CD14-positive monocyte (primary cell): ENCODE measurements at regions not wholly inside any gene's neighbourhood (a gene's known extent, or its start where the extent isn't known, plus 50 kb on each side); places are given as distances from the start of the nearest gene placed in this dataset.
A peak's percentile ranks its signal among the peaks of the same experiment; 100 is the strongest.

Experiments
- DNase-seq, 3 donors: peaks; one replicate each; pipeline ENCODE4 v3.0.0-alpha.2; 2011 to 2022
- H2AFZ ChIP-seq: 2 replicates; pipeline ENCODE4 v1.6.0; 2012; ENCODE audit warnings: mild to moderate bottlenecking, low read depth, low read length, inconsistent platforms; ENCODE audit not compliant: insufficient read depth, poor library complexity, severe bottlenecking
- H3K27ac ChIP-seq, 2 donors: 1 replicate in 1 of 2; 2 replicates in 1 of 2; pipeline ENCODE4 v1.5.1; 2012 to 2013; ENCODE audit warnings: low read length in 2 of 2, control low read depth in 1 of 2, inconsistent platforms in 1 of 2, low read depth in 1 of 2, mild to moderate bottlenecking in 1 of 2
- H3K27me3 ChIP-seq, 2 donors: one replicate each; pipeline versions ENCODE4 v1.6.0 to v1.6.1; 2011 to 2013; ENCODE audit warnings: low read length in 2 of 2; ENCODE audit not compliant: control insufficient read depth in 2 of 2, insufficient read depth in 2 of 2
- H3K36me3 ChIP-seq, 2 donors: replicated peaks in 1 of 2; 1 replicate in 1 of 2; 2 replicates in 1 of 2; pipeline versions ENCODE4 v1.5.1 to v1.6.1; 2012 to 2013; ENCODE audit warnings: low read length in 2 of 2, control low read depth in 1 of 2, inconsistent platforms in 1 of 2, mild to moderate bottlenecking in 1 of 2; ENCODE audit not compliant: insufficient read depth in 2 of 2, control insufficient read depth in 1 of 2
- H3K4me1 ChIP-seq, 2 donors: 1 replicate in 1 of 2; 2 replicates in 1 of 2; pipeline versions ENCODE4 v1.5.1 to v1.6.1; 2012 to 2013; ENCODE audit warnings: low read length in 2 of 2, control low read depth in 1 of 2, inconsistent platforms in 1 of 2, mild to moderate bottlenecking in 1 of 2, moderate library complexity in 1 of 2; ENCODE audit not compliant: insufficient read depth in 2 of 2, control insufficient read depth in 1 of 2
- H3K4me2 ChIP-seq: replicated peaks from 2 replicates; pipeline ENCODE3; 2012; ENCODE audit warnings: low read length, moderate library complexity, mild to moderate bottlenecking; ENCODE audit not compliant: poor library complexity, severe bottlenecking; ENCODE audit errors: extremely low read depth
- H3K4me3 ChIP-seq, 3 experiments: fragments of 200-600 bp in 1 of 3; sonication (generic) in 1 of 3; replicated peaks in 1 of 3; 1 replicate in 2 of 3; 2 replicates in 1 of 3; pipeline ENCODE4 v1.5.1; 2011 to 2013; ENCODE audit warnings: low read length in 3 of 3, mild to moderate bottlenecking in 3 of 3, control low read depth in 2 of 3, low read depth in 2 of 3, inconsistent platforms in 1 of 3, moderate library complexity in 1 of 3
- H3K79me2 ChIP-seq: 2 replicates; pipeline ENCODE4 v1.6.0; 2012; ENCODE audit warnings: mild to moderate bottlenecking, control low read depth, inconsistent platforms, low read length, moderate library complexity; ENCODE audit not compliant: insufficient read depth
- H3K9ac ChIP-seq: 2 replicates; pipeline ENCODE4 v1.6.0; 2017; ENCODE audit warnings: low read length, mild to moderate bottlenecking; ENCODE audit not compliant: insufficient read depth, poor library complexity, severe bottlenecking
- H3K9me3 ChIP-seq, 2 donors: replicated peaks in 1 of 2; 1 replicate in 1 of 2; 2 replicates in 1 of 2; pipeline versions ENCODE4 v1.5.1 to v1.6.1; 2012 to 2013; ENCODE audit warnings: low read length in 2 of 2, control low read depth in 1 of 2; ENCODE audit not compliant: control insufficient read depth in 1 of 2, insufficient read depth in 1 of 2
- H4K20me1 ChIP-seq: 2 replicates; pipeline ENCODE4 v1.6.0; 2012; ENCODE audit warnings: mild to moderate bottlenecking, low read length, control low read depth, moderate library complexity; ENCODE audit not compliant: insufficient read depth
- H3K27ac Mint-ChIP-seq, 7 donors: one replicate each; pipeline ENCODE4 v1.8.0; 2020; ENCODE audit warnings: mild to moderate bottlenecking in 7 of 7, mixed read lengths in 7 of 7, moderate library complexity in 6 of 7, inconsistent platforms in 2 of 7
- H3K27me3 Mint-ChIP-seq, 3 donors: one replicate each; pipeline ENCODE4 v1.8.0; 2021 to 2022; ENCODE audit warnings: low read depth in 3 of 3, mild to moderate bottlenecking in 3 of 3, mixed read lengths in 3 of 3, moderate library complexity in 3 of 3, inconsistent platforms in 1 of 3
- H3K36me3 Mint-ChIP-seq, 2 donors: one replicate each; pipeline ENCODE4 v1.8.0; 2020; ENCODE audit warnings: mixed read lengths in 2 of 2, inconsistent platforms in 1 of 2, mild to moderate bottlenecking in 1 of 2
- H3K4me1 Mint-ChIP-seq: one replicate; pipeline ENCODE4 v1.8.0; 2020; ENCODE audit warnings: mild to moderate bottlenecking, mixed read lengths
- H3K4me3 Mint-ChIP-seq, 2 donors: one replicate each; pipeline ENCODE4 v1.8.0; 2020; ENCODE audit warnings: mild to moderate bottlenecking in 2 of 2, mixed read lengths in 2 of 2, moderate library complexity in 1 of 2
- H3K9me3 Mint-ChIP-seq, 7 donors: one replicate each; pipeline ENCODE4 v1.8.0; 2020 to 2022; ENCODE audit warnings: mixed read lengths in 7 of 7, mild to moderate bottlenecking in 6 of 7, moderate library complexity in 6 of 7, inconsistent platforms in 2 of 7
- WGBS: methylation state at CpG from one replicate; pipeline ENCODE4 v1.1.5; 2013; ENCODE audit warnings: missing lambda C conversion rate; ENCODE audit not compliant: insufficient coverage; 5-methylcytosine and 5-hydroxymethylcytosine counted together
- intact Hi-C, 2 donors: fragments of 100-400 bp; cut with micrococcal nuclease; formaldehyde crosslinking; loops; one replicate each; pipeline versions ENCODE4 v1.15.0 to v1.15.1; 2023
- TF ChIP-seq, protein P1 (sequence below): fragments of 200-600 bp; IDR thresholded peaks from one replicate; pipeline ENCODE4 v1.8.0; 2022; ENCODE audit warnings: antibody characterized with exemption, mild to moderate bottlenecking

DNA sequence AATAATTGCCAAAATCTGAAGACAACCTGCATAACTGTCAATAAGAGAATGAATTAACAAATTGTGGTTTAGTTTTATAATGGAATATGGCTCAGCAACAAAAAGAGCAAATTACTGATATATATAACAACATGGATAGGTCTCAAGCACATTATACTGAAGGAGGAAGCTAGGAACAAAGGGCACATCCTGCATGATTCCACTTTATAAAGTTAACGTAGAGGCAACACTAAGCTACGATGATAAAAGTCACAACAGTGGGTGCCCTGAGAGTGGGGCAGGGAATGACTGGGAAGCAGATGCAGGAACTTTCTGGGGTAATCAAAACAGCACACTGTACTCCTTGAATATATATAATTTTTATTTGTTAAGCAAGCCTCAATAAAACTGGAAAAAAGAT, 165.2 kb downstream of the RMI1 start:
- H3K4me3 Mint-ChIP-seq = no peak overlapping the region
- peaks cover 18 to 22% of the 10 kb centered on the region in 2 donors for H3K27me3 ChIP-seq
- no peaks in the 10 kb centered on the region for H4K20me1 ChIP-seq
- H3K4me1 Mint-ChIP-seq = peaks cover 16% of the 10 kb centered on the region
- H3K27me3 Mint-ChIP-seq = peaks cover 15 to 17% (median 17%) of the 10 kb centered on the region in 3 donors
- H3K9me3 ChIP-seq = no peaks in the 10 kb centered on the region
- no peak overlapping the region for H2AFZ ChIP-seq
- WGBS = no CpG with 5 or more reads among the region's 2 CpGs
- intact Hi-C loops = no loop called here
- no peak overlapping the region for H3K27ac Mint-ChIP-seq
- no peaks in the 10 kb centered on the region for H3K36me3 ChIP-seq
- peaks cover 0 to 2% of the 10 kb centered on the region in 2 donors for H3K36me3 Mint-ChIP-seq
- H3K4me2 ChIP-seq = no peak overlapping the region
- peaks cover 0 to 4% (median 0%) of the 10 kb centered on the region in 7 donors for H3K9me3 Mint-ChIP-seq
- H3K4me1 ChIP-seq = peaks cover 11 to 14% of the 10 kb centered on the region in 2 donors
- DNase-seq = no peak
- no peaks in the 10 kb centered on the region for H3K79me2 ChIP-seq
- no peak overlapping the region for H3K9ac ChIP-seq
- TF ChIP-seq, protein P1, sequence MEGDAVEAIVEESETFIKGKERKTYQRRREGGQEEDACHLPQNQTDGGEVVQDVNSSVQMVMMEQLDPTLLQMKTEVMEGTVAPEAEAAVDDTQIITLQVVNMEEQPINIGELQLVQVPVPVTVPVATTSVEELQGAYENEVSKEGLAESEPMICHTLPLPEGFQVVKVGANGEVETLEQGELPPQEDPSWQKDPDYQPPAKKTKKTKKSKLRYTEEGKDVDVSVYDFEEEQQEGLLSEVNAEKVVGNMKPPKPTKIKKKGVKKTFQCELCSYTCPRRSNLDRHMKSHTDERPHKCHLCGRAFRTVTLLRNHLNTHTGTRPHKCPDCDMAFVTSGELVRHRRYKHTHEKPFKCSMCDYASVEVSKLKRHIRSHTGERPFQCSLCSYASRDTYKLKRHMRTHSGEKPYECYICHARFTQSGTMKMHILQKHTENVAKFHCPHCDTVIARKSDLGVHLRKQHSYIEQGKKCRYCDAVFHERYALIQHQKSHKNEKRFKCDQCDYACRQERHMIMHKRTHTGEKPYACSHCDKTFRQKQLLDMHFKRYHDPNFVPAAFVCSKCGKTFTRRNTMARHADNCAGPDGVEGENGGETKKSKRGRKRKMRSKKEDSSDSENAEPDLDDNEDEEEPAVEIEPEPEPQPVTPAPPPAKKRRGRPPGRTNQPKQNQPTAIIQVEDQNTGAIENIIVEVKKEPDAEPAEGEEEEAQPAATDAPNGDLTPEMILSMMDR = no peak
- H3K4me3 ChIP-seq = no peak overlapping the region
- H3K27ac ChIP-seq = no peak overlapping the region

DNA sequence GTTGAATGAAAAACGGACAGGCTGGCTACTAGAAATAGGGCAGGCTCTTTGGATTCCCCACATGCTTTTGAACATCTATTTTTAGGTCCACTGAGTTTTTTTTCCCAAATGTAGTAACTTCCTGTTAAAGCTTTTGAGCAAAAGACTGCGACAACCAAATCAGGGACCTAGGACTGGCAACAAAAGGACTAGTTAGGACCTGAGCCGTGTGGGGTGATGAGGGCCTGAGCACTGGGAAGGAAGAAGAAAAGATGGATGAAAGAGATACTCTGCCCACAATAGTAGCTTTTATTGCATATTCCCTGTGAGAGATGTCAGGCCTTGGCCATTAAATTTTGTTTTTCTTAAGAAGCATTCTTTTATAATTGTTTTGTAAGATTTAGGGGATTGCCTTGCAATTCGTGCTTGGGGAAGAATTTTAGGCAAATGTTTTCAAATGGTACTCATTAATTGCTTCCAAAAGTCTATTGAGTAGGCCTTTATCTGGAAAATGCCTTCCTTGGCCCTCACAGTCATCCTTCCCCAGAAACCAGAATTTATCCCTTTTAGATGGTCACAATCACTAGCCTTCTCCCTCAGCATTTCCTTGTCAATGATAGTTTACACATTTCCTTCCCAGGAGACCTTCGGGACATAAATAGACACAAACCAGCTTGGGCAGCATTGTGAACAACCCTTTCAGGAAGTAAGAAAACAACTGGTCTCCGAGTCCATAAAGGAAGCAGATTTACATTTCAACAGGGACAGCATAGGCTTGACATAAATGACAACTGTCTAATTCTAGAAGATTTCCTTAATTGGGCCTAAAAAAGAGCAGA, 166.5 kb downstream of the RMI1 start:
- H3K79me2 ChIP-seq = no peaks in the 10 kb centered on the region
- TF ChIP-seq, protein P1 = no peak
- Mint-ChIP-seq H3K36me3 (no peaks in the 10 kb centered on the region), H3K27ac (no peak overlapping the region), H3K4me1 (peaks cover 12% of the 10 kb centered on the region), H3K27me3 (peaks cover 5 to 6% (median 5%) of the 10 kb centered on the region in 3 donors), H3K4me3 (no peak overlapping the region), H3K9me3 (peaks cover 0 to 4% (median 0%) of the 10 kb centered on the region in 7 donors)
- no peak for DNase-seq
- H3K27me3 ChIP-seq = peaks cover 5 to 8% of the 10 kb centered on the region in 2 donors
- no peak overlapping the region for H3K9ac ChIP-seq
- peak overlapping the region; percentile 57 for H2AFZ ChIP-seq
- H3K9me3 ChIP-seq = no peaks in the 10 kb centered on the region
- H3K4me3 ChIP-seq = no peak overlapping the region
- H3K36me3 ChIP-seq = no peaks in the 10 kb centered on the region
- H4K20me1 ChIP-seq = no peaks in the 10 kb centered on the region
- intact Hi-C loops = no loop called here
- H3K4me1 ChIP-seq = peaks cover 10 to 11% of the 10 kb centered on the region in 2 donors
- 0% methylated on average over 1 of the region's 6 CpGs for WGBS
- no peak overlapping the region for H3K27ac ChIP-seq
- no peak overlapping the region for H3K4me2 ChIP-seq
